ENCODE measurements at regions not wholly inside any gene's neighbourhood (a gene's known extent, or its start where the extent isn't known, plus 50 kb on each side); places are given as distances from the start of the nearest gene placed in this dataset.

DNA sequence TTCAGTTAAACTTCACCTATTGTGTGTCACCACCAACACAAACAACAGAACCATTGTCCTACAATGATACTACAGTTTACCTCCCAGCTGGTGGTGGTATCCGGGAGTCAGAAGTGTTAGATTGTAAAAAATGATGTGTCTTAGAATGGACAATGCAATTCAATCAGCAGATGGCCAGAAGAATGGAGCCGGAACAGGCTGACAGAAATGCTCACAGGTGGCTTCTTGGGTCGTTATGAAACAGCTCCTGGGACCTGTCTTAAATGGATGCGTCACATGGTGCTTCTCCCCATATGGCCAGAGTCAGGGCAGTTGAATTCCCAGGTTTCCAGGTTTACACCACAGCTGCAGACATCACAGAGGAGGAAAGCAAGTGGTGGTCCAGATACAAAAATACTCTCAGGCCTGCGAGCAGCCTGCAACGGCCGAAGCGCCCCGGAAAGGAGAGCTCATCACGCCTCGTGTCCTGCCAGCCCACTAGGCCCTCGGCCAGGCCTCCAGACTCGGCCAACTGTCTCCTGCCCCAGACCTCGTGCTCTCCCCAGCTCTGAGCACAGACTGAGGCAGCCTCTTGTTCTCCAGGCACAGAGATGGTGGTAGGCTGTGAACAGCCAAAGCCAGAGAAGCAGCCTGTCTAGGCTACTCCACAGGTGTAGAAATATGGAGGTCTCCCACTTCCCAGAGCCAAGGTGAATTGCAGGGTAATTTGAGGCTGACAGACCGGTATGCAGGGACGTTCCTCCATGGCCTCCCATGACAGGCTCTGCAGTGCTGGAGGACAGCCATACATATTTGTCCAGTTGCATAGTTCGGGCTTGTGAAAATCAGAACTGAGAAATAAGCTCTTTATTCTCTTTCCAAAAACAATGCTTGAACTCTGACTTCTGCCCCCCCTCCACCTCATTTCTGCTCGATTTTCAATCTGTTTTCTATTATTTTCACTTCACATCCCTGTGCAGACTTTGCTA lies 98.5 kb upstream of the SPATA31C2 start:
- no peaks in the 10 kb centered on the region for H3F3A ChIP-seq (ENCODE audit: low read length, unreplicated experiment)
- CTCF ChIA-PET, result no interaction called here
- H3K36me3 ChIP-seq (ENCODE audit: low read depth, low read length), result no peaks in the 10 kb centered on the region
- no peaks in the 10 kb centered on the region for H3K79me2 ChIP-seq (ENCODE audit: low read length)
- H2AFZ ChIP-seq (ENCODE audit: low read length), result no peak overlapping the region
- H3K4me2 ChIP-seq (ENCODE audit: low read length), result no peak overlapping the region
- POLR2A ChIA-PET (ENCODE audit: unreplicated experiment), result no interaction called here
- TF ChIP-seq EZH2phosphoT487 (IDR thresholded peaks at IDR 0.05; ENCODE audit: borderline replicate concordance, low read length) (no peak), EZH2 (IDR thresholded peaks at IDR 0.05; ENCODE audit: low read length, unreplicated experiment) (no peak)
- TF ChIP-seq, protein P1, sequence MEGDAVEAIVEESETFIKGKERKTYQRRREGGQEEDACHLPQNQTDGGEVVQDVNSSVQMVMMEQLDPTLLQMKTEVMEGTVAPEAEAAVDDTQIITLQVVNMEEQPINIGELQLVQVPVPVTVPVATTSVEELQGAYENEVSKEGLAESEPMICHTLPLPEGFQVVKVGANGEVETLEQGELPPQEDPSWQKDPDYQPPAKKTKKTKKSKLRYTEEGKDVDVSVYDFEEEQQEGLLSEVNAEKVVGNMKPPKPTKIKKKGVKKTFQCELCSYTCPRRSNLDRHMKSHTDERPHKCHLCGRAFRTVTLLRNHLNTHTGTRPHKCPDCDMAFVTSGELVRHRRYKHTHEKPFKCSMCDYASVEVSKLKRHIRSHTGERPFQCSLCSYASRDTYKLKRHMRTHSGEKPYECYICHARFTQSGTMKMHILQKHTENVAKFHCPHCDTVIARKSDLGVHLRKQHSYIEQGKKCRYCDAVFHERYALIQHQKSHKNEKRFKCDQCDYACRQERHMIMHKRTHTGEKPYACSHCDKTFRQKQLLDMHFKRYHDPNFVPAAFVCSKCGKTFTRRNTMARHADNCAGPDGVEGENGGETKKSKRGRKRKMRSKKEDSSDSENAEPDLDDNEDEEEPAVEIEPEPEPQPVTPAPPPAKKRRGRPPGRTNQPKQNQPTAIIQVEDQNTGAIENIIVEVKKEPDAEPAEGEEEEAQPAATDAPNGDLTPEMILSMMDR (conservative IDR thresholded peaks at IDR 0.05; ENCODE audit: low read depth, low read length), result no peak
- H3K27ac ChIP-seq (ENCODE audit: low read length), result no peak overlapping the region
- H3K9me3 ChIP-seq (ENCODE audit: low read length), result no peaks in the 10 kb centered on the region
- ATAC-seq (no peak), DNase-seq (no peak)
- no peaks in the 10 kb centered on the region for H3K9me2 ChIP-seq (replicated peaks; ENCODE audit: low read length)
- H3K27me3 ChIP-seq (ENCODE audit: low read length), result no peaks in the 10 kb centered on the region
- no TSS peak for BruUV-seq (replicated peaks)
- H3K4me1 ChIP-seq (ENCODE audit: insufficient read depth, low read length), result no peaks in the 10 kb centered on the region
- H4K20me1 ChIP-seq (ENCODE audit: low read length), result no peaks in the 10 kb centered on the region
- no peak overlapping the region for H3K9ac ChIP-seq (ENCODE audit: low read length)
- H3K4me3 ChIP-seq (ENCODE audit: low read length), result no peak overlapping the region
- intact Hi-C loops (cut with micrococcal nuclease), result no loop called here

DNA sequence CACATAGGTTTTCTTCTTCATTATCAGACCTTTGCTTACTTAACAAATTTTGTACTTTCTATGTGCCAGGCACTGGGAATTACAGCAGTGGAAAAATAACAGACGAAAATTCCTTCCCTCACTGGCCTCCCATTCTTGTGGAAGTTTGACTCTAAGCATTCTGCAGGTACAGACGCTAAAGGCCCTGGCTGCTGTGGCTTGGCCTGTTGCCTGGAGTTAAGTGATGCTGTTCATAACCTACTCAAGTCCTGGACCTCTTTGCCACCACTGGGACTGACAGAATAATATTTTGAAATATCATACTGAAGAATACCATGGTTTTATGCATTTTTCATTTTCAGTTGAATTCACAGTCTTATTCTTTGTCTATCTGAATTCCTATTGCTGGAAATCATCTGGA lies 97.3 kb upstream of the SPATA31C2 start:
- intact Hi-C loops (cut with micrococcal nuclease), result no loop called here
- Histone ChIP-seq H3K4me3 (ENCODE audit: low read length) (no peak overlapping the region), H3K4me1 (ENCODE audit: insufficient read depth, low read length) (no peaks in the 10 kb centered on the region), H3K9me2 (replicated peaks; ENCODE audit: low read length) (no peaks in the 10 kb centered on the region), H3K36me3 (ENCODE audit: low read depth, low read length) (no peaks in the 10 kb centered on the region), H3K27me3 (ENCODE audit: low read length) (no peaks in the 10 kb centered on the region), H4K20me1 (ENCODE audit: low read length) (no peaks in the 10 kb centered on the region), H3K79me2 (ENCODE audit: low read length) (no peaks in the 10 kb centered on the region), H3K9me3 (ENCODE audit: low read length) (no peaks in the 10 kb centered on the region), H2AFZ (ENCODE audit: low read length) (no peak overlapping the region), H3K9ac (ENCODE audit: low read length) (no peak overlapping the region), H3K27ac (ENCODE audit: low read length) (no peak overlapping the region), H3K4me2 (ENCODE audit: low read length) (no peak overlapping the region), H3F3A (ENCODE audit: low read length, unreplicated experiment) (no peaks in the 10 kb centered on the region)
- ChIA-PET POLR2A (ENCODE audit: unreplicated experiment) (no interaction called here), CTCF (no interaction called here)
- ATAC-seq (no peak), DNase-seq (no peak)
- TF ChIP-seq, protein P1 (conservative IDR thresholded peaks at IDR 0.05; ENCODE audit: low read depth, low read length), result no peak
- TF ChIP-seq EZH2 (IDR thresholded peaks at IDR 0.05; ENCODE audit: low read length, unreplicated experiment) (no peak), EZH2phosphoT487 (IDR thresholded peaks at IDR 0.05; ENCODE audit: borderline replicate concordance, low read length) (no peak)
- no TSS peak for BruUV-seq (replicated peaks)

GRCh38 chr9:88234114-88234513 lies 95.8 kb upstream of the SPATA31C2 start:
- no peak overlapping the region for H3K4me2 ChIP-seq (ENCODE audit: low read length)
- no peaks in the 10 kb centered on the region for H3F3A ChIP-seq (ENCODE audit: low read length, unreplicated experiment)
- ChIA-PET POLR2A (ENCODE audit: unreplicated experiment) (no interaction called here), CTCF (no interaction called here)
- TF ChIP-seq EZH2phosphoT487 (IDR thresholded peaks at IDR 0.05; ENCODE audit: borderline replicate concordance, low read length) (no peak), EZH2 (IDR thresholded peaks at IDR 0.05; ENCODE audit: low read length, unreplicated experiment) (no peak)
- TF ChIP-seq, protein P1 (conservative IDR thresholded peaks at IDR 0.05; ENCODE audit: low read depth, low read length), result no peak
- intact Hi-C loops (cut with micrococcal nuclease), result no loop called here
- H3K4me3 ChIP-seq (ENCODE audit: low read length), result no peak overlapping the region
- no peaks in the 10 kb centered on the region for H3K9me3 ChIP-seq (ENCODE audit: low read length)
- no TSS peak for BruUV-seq (replicated peaks)
- DNase-seq, result no peak
- no peaks in the 10 kb centered on the region for H3K9me2 ChIP-seq (replicated peaks; ENCODE audit: low read length)
- H3K27ac ChIP-seq (ENCODE audit: low read length), result no peak overlapping the region
- no peak overlapping the region for H2AFZ ChIP-seq (ENCODE audit: low read length)
- no peaks in the 10 kb centered on the region for H4K20me1 ChIP-seq (ENCODE audit: low read length)
- H3K79me2 ChIP-seq (ENCODE audit: low read length), result no peaks in the 10 kb centered on the region
- no peaks in the 10 kb centered on the region for H3K27me3 ChIP-seq (ENCODE audit: low read length)
- H3K9ac ChIP-seq (ENCODE audit: low read length), result no peak overlapping the region
- H3K4me1 ChIP-seq (ENCODE audit: insufficient read depth, low read length), result no peaks in the 10 kb centered on the region
- ATAC-seq, result no peak
- no peaks in the 10 kb centered on the region for H3K36me3 ChIP-seq (ENCODE audit: low read depth, low read length)
